ENCODE measurements at regions not wholly inside any gene's neighbourhood (a gene's known extent, or its start where the extent isn't known, plus 50 kb on each side); places are given as distances from the start of the nearest gene placed in this dataset.

GRCh38 chr19:30107251-30107650 lies 165.2 kb downstream of the URI1 start:
- H3K27ac Mint-ChIP-seq = no peak overlapping the region
- TF ChIP-seq, protein P1, sequence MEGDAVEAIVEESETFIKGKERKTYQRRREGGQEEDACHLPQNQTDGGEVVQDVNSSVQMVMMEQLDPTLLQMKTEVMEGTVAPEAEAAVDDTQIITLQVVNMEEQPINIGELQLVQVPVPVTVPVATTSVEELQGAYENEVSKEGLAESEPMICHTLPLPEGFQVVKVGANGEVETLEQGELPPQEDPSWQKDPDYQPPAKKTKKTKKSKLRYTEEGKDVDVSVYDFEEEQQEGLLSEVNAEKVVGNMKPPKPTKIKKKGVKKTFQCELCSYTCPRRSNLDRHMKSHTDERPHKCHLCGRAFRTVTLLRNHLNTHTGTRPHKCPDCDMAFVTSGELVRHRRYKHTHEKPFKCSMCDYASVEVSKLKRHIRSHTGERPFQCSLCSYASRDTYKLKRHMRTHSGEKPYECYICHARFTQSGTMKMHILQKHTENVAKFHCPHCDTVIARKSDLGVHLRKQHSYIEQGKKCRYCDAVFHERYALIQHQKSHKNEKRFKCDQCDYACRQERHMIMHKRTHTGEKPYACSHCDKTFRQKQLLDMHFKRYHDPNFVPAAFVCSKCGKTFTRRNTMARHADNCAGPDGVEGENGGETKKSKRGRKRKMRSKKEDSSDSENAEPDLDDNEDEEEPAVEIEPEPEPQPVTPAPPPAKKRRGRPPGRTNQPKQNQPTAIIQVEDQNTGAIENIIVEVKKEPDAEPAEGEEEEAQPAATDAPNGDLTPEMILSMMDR (IDR thresholded peaks at IDR 0.05) = no peak
- POLR2A ChIA-PET = no interaction called here
- DNase-seq = no peak
- ATAC-seq = no peak
- H3K36me3 Mint-ChIP-seq (ENCODE audit: low read depth) = no peaks in the 10 kb centered on the region
- intact Hi-C loops (cut with micrococcal nuclease) = no loop called here
- H3K4me3 Mint-ChIP-seq = no peak overlapping the region
- CTCF ChIA-PET = no interaction called here
- no peaks in the 10 kb centered on the region for H3K27me3 Mint-ChIP-seq
- no peaks in the 10 kb centered on the region for H3K4me1 Mint-ChIP-seq (ENCODE audit: low read depth)
- H3K9me3 Mint-ChIP-seq = no peaks in the 10 kb centered on the region

DNA sequence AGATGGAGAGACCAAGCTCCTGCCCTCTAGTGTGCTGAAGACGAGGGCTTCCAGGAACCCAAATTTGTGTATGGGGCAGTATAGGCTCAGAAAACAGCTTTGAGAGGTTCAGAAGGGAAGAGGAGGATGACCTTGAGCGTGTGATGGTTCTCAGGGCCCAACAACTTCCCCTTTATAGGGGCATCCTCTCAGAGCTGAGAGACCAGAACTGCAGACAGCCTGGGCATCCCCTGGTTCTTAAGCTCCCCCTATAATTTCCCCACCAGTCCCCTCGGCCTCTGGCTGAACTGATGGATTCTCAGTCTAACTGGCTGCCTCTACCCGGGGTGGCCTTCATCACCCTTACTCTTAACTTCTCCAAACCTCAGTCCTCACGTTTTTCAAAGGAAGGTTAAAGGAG lies 167.5 kb downstream of the URI1 start:
- H3K4me1 Mint-ChIP-seq (ENCODE audit: low read depth) = no peaks in the 10 kb centered on the region
- ATAC-seq (no peak), DNase-seq (no peak)
- intact Hi-C loops (cut with micrococcal nuclease) = no loop called here
- TF ChIP-seq, protein P1 (IDR thresholded peaks at IDR 0.05) = no peak
- no peak overlapping the region for H3K27ac Mint-ChIP-seq
- H3K27me3 Mint-ChIP-seq = peaks cover 2% of the 10 kb centered on the region
- ChIA-PET CTCF (no interaction called here), POLR2A (no interaction called here)
- no peaks in the 10 kb centered on the region for H3K36me3 Mint-ChIP-seq (ENCODE audit: low read depth)
- no peak overlapping the region for H3K4me3 Mint-ChIP-seq
- no peaks in the 10 kb centered on the region for H3K9me3 Mint-ChIP-seq

GRCh38 chr19:30111021-30111855 lies 169.2 kb downstream of the URI1 start:
- Mint-ChIP-seq H3K9me3 (no peaks in the 10 kb centered on the region), H3K4me3 (no peak overlapping the region), H3K27me3 (peaks cover 2% of the 10 kb centered on the region), H3K4me1 (ENCODE audit: low read depth) (no peaks in the 10 kb centered on the region), H3K27ac (no peak overlapping the region), H3K36me3 (ENCODE audit: low read depth) (no peaks in the 10 kb centered on the region)
- intact Hi-C loops (cut with micrococcal nuclease) = no loop called here
- DNase-seq (no peak), ATAC-seq (no peak)
- TF ChIP-seq, protein P1 (IDR thresholded peaks at IDR 0.05) = no peak
- CTCF ChIA-PET = no interaction called here
- POLR2A ChIA-PET = no interaction called here

DNA sequence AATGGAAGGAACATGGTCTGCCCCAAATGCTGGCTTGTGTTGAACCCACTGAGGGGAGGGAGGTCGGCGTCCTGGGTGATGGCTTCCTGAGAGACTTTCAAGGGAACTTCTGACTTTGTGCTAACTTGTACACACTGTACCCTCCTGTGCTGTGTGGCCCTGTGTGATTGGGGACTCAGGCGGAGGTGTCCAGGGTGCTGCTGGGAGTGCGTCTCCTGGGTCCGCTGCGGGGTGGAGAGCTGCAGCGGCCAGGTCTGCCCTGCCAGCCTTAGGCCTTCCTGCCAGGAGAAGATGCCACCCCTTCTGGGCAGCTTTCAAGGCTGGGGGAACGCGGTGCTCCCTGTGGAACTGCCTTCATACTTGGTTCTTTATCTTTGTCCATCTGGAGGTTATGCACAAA lies 170.1 kb downstream of the URI1 start:
- DNase-seq (no peak), ATAC-seq (no peak)
- Mint-ChIP-seq H3K27me3 (peaks cover 2% of the 10 kb centered on the region), H3K4me1 (ENCODE audit: low read depth) (no peaks in the 10 kb centered on the region), H3K4me3 (no peak overlapping the region), H3K27ac (no peak overlapping the region), H3K36me3 (ENCODE audit: low read depth) (no peaks in the 10 kb centered on the region), H3K9me3 (no peaks in the 10 kb centered on the region)
- TF ChIP-seq, protein P1 (IDR thresholded peaks at IDR 0.05) = no peak
- POLR2A ChIA-PET = no interaction called here
- CTCF ChIA-PET = no interaction called here
- intact Hi-C loops (cut with micrococcal nuclease) = no loop called here

- ATAC-seq (no peak), DNase-seq (no peak)
- intact Hi-C loops (cut with micrococcal nuclease) = no loop called here
- Mint-ChIP-seq H3K9me3 (no peaks in the 10 kb centered on the region), H3K27me3 (peaks cover 2% of the 10 kb centered on the region), H3K4me1 (ENCODE audit: low read depth) (no peaks in the 10 kb centered on the region), H3K4me3 (no peak overlapping the region), H3K27ac (no peak overlapping the region), H3K36me3 (ENCODE audit: low read depth) (no peaks in the 10 kb centered on the region)
- POLR2A ChIA-PET = no interaction called here
- TF ChIP-seq, protein P1 (IDR thresholded peaks at IDR 0.05) = no peak
- CTCF ChIA-PET = no interaction called here
These were observed 170.6 kb downstream of the URI1 start for GRCh38 chr19:30112666-30113065.
